ENCODE measurements at regions not wholly inside any gene's neighbourhood (a gene's known extent, or its start where the extent isn't known, plus 50 kb on each side); places are given as distances from the start of the nearest gene placed in this dataset.

DNA sequence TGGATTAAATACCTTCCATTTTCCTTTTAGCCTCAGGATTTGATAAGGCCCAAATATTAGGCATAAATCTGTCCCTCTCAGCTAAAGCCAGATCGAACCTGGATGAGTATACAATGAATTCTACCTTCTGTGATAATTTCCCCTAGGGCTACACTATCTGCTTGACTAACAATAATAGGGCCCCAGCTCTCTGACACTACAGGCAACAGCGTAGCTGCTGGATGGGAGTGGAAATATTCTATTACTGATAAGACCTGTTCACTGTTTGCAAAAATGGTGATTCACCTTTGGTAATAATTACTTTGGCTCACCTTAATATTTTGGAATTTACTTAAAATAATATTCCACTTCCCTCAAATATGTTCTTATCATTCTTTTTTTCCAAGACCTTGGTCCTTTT lies 644.2 kb upstream of the SEMA6A start:
- TF ChIP-seq, protein P1, sequence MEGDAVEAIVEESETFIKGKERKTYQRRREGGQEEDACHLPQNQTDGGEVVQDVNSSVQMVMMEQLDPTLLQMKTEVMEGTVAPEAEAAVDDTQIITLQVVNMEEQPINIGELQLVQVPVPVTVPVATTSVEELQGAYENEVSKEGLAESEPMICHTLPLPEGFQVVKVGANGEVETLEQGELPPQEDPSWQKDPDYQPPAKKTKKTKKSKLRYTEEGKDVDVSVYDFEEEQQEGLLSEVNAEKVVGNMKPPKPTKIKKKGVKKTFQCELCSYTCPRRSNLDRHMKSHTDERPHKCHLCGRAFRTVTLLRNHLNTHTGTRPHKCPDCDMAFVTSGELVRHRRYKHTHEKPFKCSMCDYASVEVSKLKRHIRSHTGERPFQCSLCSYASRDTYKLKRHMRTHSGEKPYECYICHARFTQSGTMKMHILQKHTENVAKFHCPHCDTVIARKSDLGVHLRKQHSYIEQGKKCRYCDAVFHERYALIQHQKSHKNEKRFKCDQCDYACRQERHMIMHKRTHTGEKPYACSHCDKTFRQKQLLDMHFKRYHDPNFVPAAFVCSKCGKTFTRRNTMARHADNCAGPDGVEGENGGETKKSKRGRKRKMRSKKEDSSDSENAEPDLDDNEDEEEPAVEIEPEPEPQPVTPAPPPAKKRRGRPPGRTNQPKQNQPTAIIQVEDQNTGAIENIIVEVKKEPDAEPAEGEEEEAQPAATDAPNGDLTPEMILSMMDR (IDR thresholded peaks at IDR 0.05 in 8 of 11, conservative IDR thresholded peaks at IDR 0.05 in 3 of 11) = no peak
- no peak for TF ChIP-seq POLR2AphosphoS5 (IDR thresholded peaks at IDR 0.05)
- no peak for TF ChIP-seq POLR2A (IDR thresholded peaks at IDR 0.05)

Measured in spleen (tissue), 7 donors.